GM10266 (cell line): ENCODE measurements at regions not wholly inside any gene's neighbourhood (a gene's known extent, or its start where the extent isn't known, plus 50 kb on each side); places are given as distances from the start of the nearest gene placed in this dataset.

Experiments used
- DNase-seq: peaks from one replicate; pipeline ENCODE4 v3.0.0; 2012; ENCODE audit errors: extremely low spot score
- CTCF ChIP-seq: IDR thresholded peaks from 2 replicates; pipeline ENCODE4 v1.5.1; 2012; ENCODE audit warnings: mild to moderate bottlenecking, low read depth; ENCODE audit not compliant: control insufficient read depth, insufficient read depth; ENCODE audit errors: missing control alignments

GRCh38 chr3:158912621-158913020 lies 110.8 kb downstream of the MFSD1 start:
- no peak for DNase-seq
- no peak for TF ChIP-seq CTCF

- TF ChIP-seq CTCF: no peak
- DNase-seq: no peak
Observed at GRCh38 chr3:158916111-158916510, 114.3 kb downstream of the MFSD1 start.

DNA sequence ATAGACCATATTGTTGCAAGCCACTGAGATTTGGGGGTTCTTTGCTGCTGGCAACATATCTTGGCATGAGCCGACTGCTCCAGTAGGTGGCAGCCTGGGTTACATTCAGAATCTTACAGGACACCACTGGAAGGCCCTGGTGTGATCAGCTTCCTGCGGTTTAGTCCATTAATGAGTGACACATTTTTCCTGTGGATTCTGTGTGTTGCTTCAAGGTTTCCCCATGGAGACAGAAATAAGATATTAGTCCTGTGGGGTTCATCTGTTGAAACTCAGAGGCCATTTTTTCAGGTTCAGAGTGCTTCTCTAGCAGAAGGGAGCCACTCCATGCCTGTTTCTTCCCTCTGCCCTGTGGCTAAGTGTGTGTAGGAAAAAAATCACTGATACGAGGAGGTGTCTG lies 116.2 kb downstream of the MFSD1 start:
- TF ChIP-seq CTCF: peak; percentile 61
- DNase-seq: peak; percentile 26

DNA sequence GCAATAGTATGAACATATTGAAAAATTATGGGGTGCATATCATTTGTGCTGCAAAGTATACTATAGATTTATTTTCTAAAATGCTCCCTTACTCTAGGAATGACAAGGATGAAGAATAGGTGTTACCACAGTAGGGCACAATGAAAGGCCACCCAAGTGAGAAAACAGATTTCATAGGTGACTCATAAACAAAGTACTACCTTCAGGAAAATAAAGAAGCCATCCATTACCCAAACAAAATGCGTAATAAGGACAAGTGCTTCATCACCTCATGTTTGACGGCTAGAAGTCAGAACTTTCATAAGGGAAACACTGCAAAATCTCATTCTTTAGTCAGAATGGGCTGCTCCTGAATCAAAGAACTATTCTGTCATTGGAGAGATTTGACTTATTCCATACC lies 116.6 kb downstream of the MFSD1 start:
- DNase-seq: no peak
- no peak for TF ChIP-seq CTCF

GRCh38 chr3:158920371-158920770 lies 118.5 kb downstream of the MFSD1 start:
- DNase-seq: no peak
- no peak for TF ChIP-seq CTCF

- TF ChIP-seq CTCF: no peak
- no peak for DNase-seq
Observed at GRCh38 chr3:158925021-158925420, 123.2 kb downstream of the MFSD1 start.

DNA sequence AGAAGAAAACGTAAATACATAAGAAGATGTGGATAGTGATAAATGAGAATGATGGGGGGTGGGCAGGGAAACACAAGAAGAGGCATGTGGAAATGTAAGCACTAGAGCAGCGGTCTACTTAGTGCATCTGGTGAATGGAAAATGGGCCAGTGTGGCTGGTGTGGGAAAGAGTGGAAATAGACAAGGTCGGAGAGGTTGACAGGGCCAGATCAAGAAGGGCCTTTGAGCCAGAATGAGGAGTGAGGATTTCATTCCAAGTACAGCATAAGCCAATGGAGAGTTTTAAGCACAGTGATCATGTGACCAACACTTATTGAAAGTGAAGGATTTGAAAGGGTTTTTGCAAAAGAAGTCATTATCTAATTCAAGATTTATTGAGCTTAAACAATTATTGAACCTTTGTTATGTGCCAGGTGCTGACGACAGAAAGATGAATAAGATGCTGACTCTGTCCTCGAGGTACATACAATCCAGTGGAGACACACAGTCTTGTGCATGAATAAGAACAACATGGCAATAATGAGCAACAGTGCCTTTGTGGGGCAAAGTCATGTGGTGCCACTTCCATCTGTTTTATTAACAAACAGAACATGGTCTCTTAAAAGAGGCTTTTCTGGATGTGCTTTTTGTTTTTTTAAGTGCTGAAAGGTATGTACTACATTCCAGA lies 124.1 kb downstream of the MFSD1 start:
- DNase-seq: no peak
- TF ChIP-seq CTCF: no peak
